ENCODE measurements at regions not wholly inside any gene's neighbourhood (a gene's known extent, or its start where the extent isn't known, plus 50 kb on each side); places are given as distances from the start of the nearest gene placed in this dataset.

- H3K4me1 ChIP-seq (ENCODE audit: insufficient read depth, low read length): no peaks in the 10 kb centered on the region; the same call in 1 of the 2 replicates
- no peak overlapping the region for H3K27ac ChIP-seq (ENCODE audit: low read length)
- H3K27me3 ChIP-seq (ENCODE audit: insufficient read depth, low read length): no peaks in the 10 kb centered on the region
These were observed 124.8 kb upstream of the RBBP6 start for GRCh38 chr16:24414534-24414933.

GRCh38 chr16:24418733-24419132 is 120.6 kb upstream of the RBBP6 start:
- peaks cover 3% of the 10 kb centered on the region; the same call in 1 of the 2 replicates for H3K4me1 ChIP-seq (ENCODE audit: insufficient read depth, low read length)
- no peaks in the 10 kb centered on the region for H3K27me3 ChIP-seq (ENCODE audit: insufficient read depth, low read length)
- no peaks in the 10 kb centered on the region for H3K36me3 ChIP-seq (ENCODE audit: insufficient read depth, low read depth, low read length)
- no peak overlapping the region for H3K4me3 ChIP-seq (ENCODE audit: low read length)
- peaks cover 6% of the 10 kb centered on the region; the same call in 1 of the 2 replicates for H3K9me3 ChIP-seq (ENCODE audit: insufficient read depth, low read depth, low read length)
- H3K27ac ChIP-seq (ENCODE audit: low read length): no peak overlapping the region
- H3K9ac ChIP-seq (ENCODE audit: low read depth, low read length): no peak overlapping the region

More at GRCh38 chr16:24414534-24414933, 124.8 kb upstream of the RBBP6 start:
- peaks cover 6% of the 10 kb centered on the region; the same call in 1 of the 2 replicates for H3K9me3 ChIP-seq (ENCODE audit: insufficient read depth, low read depth, low read length)
- H3K9ac ChIP-seq (ENCODE audit: low read depth, low read length): no peak overlapping the region
- no peaks in the 10 kb centered on the region for H3K36me3 ChIP-seq (ENCODE audit: insufficient read depth, low read depth, low read length)
- H3K4me3 ChIP-seq (ENCODE audit: low read length): no peak overlapping the region

- no peaks in the 10 kb centered on the region for H3K36me3 ChIP-seq (ENCODE audit: insufficient read depth, low read depth, low read length)
- H3K9ac ChIP-seq (ENCODE audit: low read depth, low read length): no peak overlapping the region
- no peaks in the 10 kb centered on the region for H3K27me3 ChIP-seq (ENCODE audit: insufficient read depth, low read length)
- H3K27ac ChIP-seq (ENCODE audit: low read length): no peak overlapping the region
- no peaks in the 10 kb centered on the region for H3K9me3 ChIP-seq (ENCODE audit: insufficient read depth, low read depth, low read length)
- no peak overlapping the region for H3K4me3 ChIP-seq (ENCODE audit: low read length)
- H3K4me1 ChIP-seq (ENCODE audit: insufficient read depth, low read length): peaks cover 3% of the 10 kb centered on the region; the same call in 1 of the 2 replicates
These were observed 116.1 kb upstream of the RBBP6 start for GRCh38 chr16:24423312-24423711.

GRCh38 chr16:24424364-24424763 is 115.0 kb upstream of the RBBP6 start:
- no peaks in the 10 kb centered on the region for H3K27me3 ChIP-seq (ENCODE audit: insufficient read depth, low read length)
- H3K4me1 ChIP-seq (ENCODE audit: insufficient read depth, low read length): peaks cover 3% of the 10 kb centered on the region; the same call in 1 of the 2 replicates
- no peaks in the 10 kb centered on the region for H3K9me3 ChIP-seq (ENCODE audit: insufficient read depth, low read depth, low read length)
- no peak overlapping the region for H3K9ac ChIP-seq (ENCODE audit: low read depth, low read length)
- H3K36me3 ChIP-seq (ENCODE audit: insufficient read depth, low read depth, low read length): no peaks in the 10 kb centered on the region
- no peak overlapping the region for H3K27ac ChIP-seq (ENCODE audit: low read length)
- H3K4me3 ChIP-seq (ENCODE audit: low read length): no peak overlapping the region

- Histone ChIP-seq H3K27me3 (ENCODE audit: insufficient read depth, low read length) (no peaks in the 10 kb centered on the region), H3K27ac (ENCODE audit: low read length) (no peak overlapping the region), H3K9ac (ENCODE audit: low read depth, low read length) (no peak overlapping the region), H3K4me1 (ENCODE audit: insufficient read depth, low read length) (no peaks in the 10 kb centered on the region; the same call in 1 of the 2 replicates), H3K9me3 (ENCODE audit: insufficient read depth, low read depth, low read length) (no peaks in the 10 kb centered on the region), H3K36me3 (ENCODE audit: insufficient read depth, low read depth, low read length) (no peaks in the 10 kb centered on the region), H3K4me3 (ENCODE audit: low read length) (no peak overlapping the region)
These were observed 111.5 kb upstream of the RBBP6 start for GRCh38 chr16:24427840-24428239.

- Histone ChIP-seq H3K4me1 (ENCODE audit: insufficient read depth, low read length) (peaks cover 4% of the 10 kb centered on the region; the same call in 1 of the 2 replicates), H3K9ac (ENCODE audit: low read depth, low read length) (no peak overlapping the region), H3K9me3 (ENCODE audit: insufficient read depth, low read depth, low read length) (no peaks in the 10 kb centered on the region), H3K36me3 (ENCODE audit: insufficient read depth, low read depth, low read length) (no peaks in the 10 kb centered on the region), H3K4me3 (ENCODE audit: low read length) (no peak overlapping the region), H3K27me3 (ENCODE audit: insufficient read depth, low read length) (no peaks in the 10 kb centered on the region), H3K27ac (ENCODE audit: low read length) (no peak overlapping the region)
These were observed 110.6 kb upstream of the RBBP6 start for GRCh38 chr16:24428756-24429155.

GRCh38 chr16:24430954-24431760 is 108.2 kb upstream of the RBBP6 start:
- peaks cover 5% of the 10 kb centered on the region; the same call in 1 of the 2 replicates for H3K4me1 ChIP-seq (ENCODE audit: insufficient read depth, low read length)
- no peaks in the 10 kb centered on the region for H3K27me3 ChIP-seq (ENCODE audit: insufficient read depth, low read length)
- no peak overlapping the region for H3K9ac ChIP-seq (ENCODE audit: low read depth, low read length)
- no peak overlapping the region for H3K4me3 ChIP-seq (ENCODE audit: low read length)
- H3K27ac ChIP-seq (ENCODE audit: low read length): no peak overlapping the region
- H3K9me3 ChIP-seq (ENCODE audit: insufficient read depth, low read depth, low read length): no peaks in the 10 kb centered on the region
- no peaks in the 10 kb centered on the region for H3K36me3 ChIP-seq (ENCODE audit: insufficient read depth, low read depth, low read length)

GRCh38 chr16:24433706-24434105 is 105.7 kb upstream of the RBBP6 start:
- Histone ChIP-seq H3K27ac (ENCODE audit: low read length) (no peak overlapping the region), H3K4me1 (ENCODE audit: insufficient read depth, low read length) (peaks cover 5% of the 10 kb centered on the region; the same call in 1 of the 2 replicates), H3K36me3 (ENCODE audit: insufficient read depth, low read depth, low read length) (no peaks in the 10 kb centered on the region), H3K9ac (ENCODE audit: low read depth, low read length) (no peak overlapping the region), H3K4me3 (ENCODE audit: low read length) (no peak overlapping the region), H3K9me3 (ENCODE audit: insufficient read depth, low read depth, low read length) (no peaks in the 10 kb centered on the region), H3K27me3 (ENCODE audit: insufficient read depth, low read length) (no peaks in the 10 kb centered on the region)

- Histone ChIP-seq H3K36me3 (ENCODE audit: insufficient read depth, low read depth, low read length) (no peaks in the 10 kb centered on the region), H3K4me3 (ENCODE audit: low read length) (no peak overlapping the region), H3K4me1 (ENCODE audit: insufficient read depth, low read length) (no peaks in the 10 kb centered on the region), H3K9me3 (ENCODE audit: insufficient read depth, low read depth, low read length) (peaks cover 18% of the 10 kb centered on the region; the same call in 1 of the 2 replicates), H3K27ac (ENCODE audit: low read length) (no peak overlapping the region), H3K9ac (ENCODE audit: low read depth, low read length) (no peak overlapping the region), H3K27me3 (ENCODE audit: insufficient read depth, low read length) (no peaks in the 10 kb centered on the region)
These were observed 99.1 kb upstream of the RBBP6 start for GRCh38 chr16:24440306-24440705.

GRCh38 chr16:24442631-24443030 is 96.7 kb upstream of the RBBP6 start:
- Histone ChIP-seq H3K36me3 (ENCODE audit: insufficient read depth, low read depth, low read length) (no peaks in the 10 kb centered on the region), H3K4me1 (ENCODE audit: insufficient read depth, low read length) (no peaks in the 10 kb centered on the region), H3K27ac (ENCODE audit: low read length) (no peak overlapping the region)

GRCh38 chr16:24445216-24445615 is 94.2 kb upstream of the RBBP6 start:
- H3K36me3 ChIP-seq (ENCODE audit: insufficient read depth, low read depth, low read length): no peaks in the 10 kb centered on the region
- no peaks in the 10 kb centered on the region for H3K27me3 ChIP-seq (ENCODE audit: insufficient read depth, low read length)
- no peak overlapping the region for H3K27ac ChIP-seq (ENCODE audit: low read length)
- no peaks in the 10 kb centered on the region for H3K4me1 ChIP-seq (ENCODE audit: insufficient read depth, low read length)
- no peak overlapping the region for H3K4me3 ChIP-seq (ENCODE audit: low read length)
- H3K9ac ChIP-seq (ENCODE audit: low read depth, low read length): no peak overlapping the region
- peaks cover 18% of the 10 kb centered on the region; the same call in 1 of the 2 replicates for H3K9me3 ChIP-seq (ENCODE audit: insufficient read depth, low read depth, low read length)

More at GRCh38 chr16:24442631-24443030, 96.7 kb upstream of the RBBP6 start:
- Histone ChIP-seq H3K27me3 (ENCODE audit: insufficient read depth, low read length) (no peaks in the 10 kb centered on the region), H3K9ac (ENCODE audit: low read depth, low read length) (no peak overlapping the region), H3K9me3 (ENCODE audit: insufficient read depth, low read depth, low read length) (peaks cover 18% of the 10 kb centered on the region; the same call in 1 of the 2 replicates), H3K4me3 (ENCODE audit: low read length) (no peak overlapping the region)

GRCh38 chr16:24446189-24446588 is 93.2 kb upstream of the RBBP6 start:
- H3K4me3 ChIP-seq (ENCODE audit: low read length): no peak overlapping the region
- no peaks in the 10 kb centered on the region for H3K4me1 ChIP-seq (ENCODE audit: insufficient read depth, low read length)
- H3K36me3 ChIP-seq (ENCODE audit: insufficient read depth, low read depth, low read length): no peaks in the 10 kb centered on the region
- no peak overlapping the region for H3K27ac ChIP-seq (ENCODE audit: low read length)
- no peaks in the 10 kb centered on the region for H3K27me3 ChIP-seq (ENCODE audit: insufficient read depth, low read length)
- no peak overlapping the region for H3K9ac ChIP-seq (ENCODE audit: low read depth, low read length)
- peaks cover 18% of the 10 kb centered on the region; the same call in 1 of the 2 replicates for H3K9me3 ChIP-seq (ENCODE audit: insufficient read depth, low read depth, low read length)

Data from iPS-20b (cell line).